Heart left ventricle (tissue), 16 donors: ENCODE measurements at regions not wholly inside any gene's neighbourhood (a gene's known extent, or its start where the extent isn't known, plus 50 kb on each side); places are given as distances from the start of the nearest gene placed in this dataset.

Source experiments
- ATAC-seq, 4 donors: fragments of 200-7000 bp; cut with Tn5 transposase; one replicate each; pipeline ENCODE4 v1.9.1; 2020 to 2022; ENCODE audit warnings: moderate library complexity in 4 of 4, mild to moderate bottlenecking in 3 of 4, moderate number of reproducible peaks in 1 of 4
- DNase-seq, 5 donors: peaks; one replicate each; pipeline ENCODE4 v3.0.0-alpha.2; 2020
- H3K27ac ChIP-seq, 12 donors: fragments of 200-600 bp; sonication (generic) in 4 of 12; one replicate each; pipeline versions ENCODE4 v1.5.0 to v1.8.0; 2016 to 2022; ENCODE audit warnings: mild to moderate bottlenecking in 2 of 12
- H3K27me3 ChIP-seq, 9 donors: fragments of 200-600 bp; sonication (generic) in 2 of 9; one replicate each; pipeline versions ENCODE4 v1.5.1 to v1.8.0; 2016 to 2022; ENCODE audit warnings: mild to moderate bottlenecking in 3 of 9
- H3K36me3 ChIP-seq, 9 donors: fragments of 200-600 bp; sonication (generic) in 2 of 9; one replicate each; pipeline versions ENCODE4 v1.5.0 to v1.8.0; 2018 to 2022; ENCODE audit warnings: mild to moderate bottlenecking in 2 of 9
- H3K4me1 ChIP-seq, 12 donors: fragments of 200-600 bp; sonication (generic) in 4 of 12; one replicate each; pipeline versions ENCODE4 v1.5.0 to v1.8.0; 2016 to 2022; ENCODE audit warnings: mild to moderate bottlenecking in 3 of 12
- H3K4me3 ChIP-seq, 12 donors: fragments of 200-600 bp; sonication (generic) in 4 of 12; one replicate each; pipeline versions ENCODE4 v1.5.0 to v1.8.0; 2017 to 2022; ENCODE audit warnings: mild to moderate bottlenecking in 9 of 12, moderate library complexity in 4 of 12
- H3K9me3 ChIP-seq, 12 donors: fragments of 200-600 bp; sonication (generic) in 4 of 12; one replicate each; pipeline versions ENCODE4 v1.5.0 to v1.8.0; 2016 to 2022; ENCODE audit warnings: mild to moderate bottlenecking in 1 of 12
- POLR2A ChIP-seq, 2 donors: fragments of 450-650 bp; IDR thresholded peaks; one replicate each; pipeline ENCODE4 v1.6.1; 2017; ENCODE audit warnings: antibody characterized with exemption in 2 of 2, mild to moderate bottlenecking in 2 of 2, moderate library complexity in 2 of 2
- WGBS, 4 donors: extraction: QIAGEN DNeasy Blood & Tissue Kit in 2 of 4; methylation state at CpG; one replicate each; pipeline versions ENCODE4 v1.1.5 to v1.1.7; 2013 to 2018; 5-methylcytosine and 5-hydroxymethylcytosine counted together
- intact Hi-C, 10 donors: fragments of 100-400 bp; cut with DNase I; formaldehyde crosslinking; loops; one replicate each; pipeline versions ENCODE4 v1.11.1 to v1.14.2; 2022
- TF ChIP-seq, protein P1 (sequence below), 12 donors: fragments of 200-600 bp; sonication (generic) in 4 of 12; IDR thresholded peaks; one replicate each; pipeline versions ENCODE4 v1.5.0 to v1.8.0; 2018 to 2022; ENCODE audit warnings: antibody characterized with exemption in 12 of 12, mild to moderate bottlenecking in 5 of 12
- donor health status: ischemic (EF 13 %, LVEDD 7.1; RV severe dilation, severe dysfunction).
- donor health status: healthy with polysubstance abuse.
- donor health status: DM: no; HTN: yes; CAD: no.
- donor health status: DM: no; HTN: no; CAD: no.
- donor health status: ischemic (EF 25% LVEDD 6.9; RV normal size, moderate dysfunction).
- donor health status: ischemic (EF 25% LVEDD 5.7; RV mildly dilated, moderate dysfunction).
- donor health status: healthy.
- donor health status: DM: yes; HTN: yes; CAD: no.
- donor health status: ischemic (EF 35%, LVEDD 5.7; RV mildly dilated, moderate dysfunction).
- donor health status: nonischemic (EF 11% LVEDD 7.7; RV severe dilation, severe dysfunction).
- donor health status: DM: yes; HTN: yes; CAD: no.
- donor health status: PGD.
- donor health status: ischemic (EF 29% LVEDD 5.4; RV normal size, mild dysfunction).
- donor health status: nonischemic (EF 23%, LVEDD 6.1; RV moderate dilation, normal function).

- no peaks in the 10 kb centered on the region for H3K9me3 ChIP-seq
- WGBS, 4 donors, result 92 to 100% (median 97%) methylated on average over 2 of the region's 2 CpGs
- no peak for DNase-seq
- intact Hi-C loops, result no loop called here
- no peaks in the 10 kb centered on the region for H3K27me3 ChIP-seq
- H3K4me3 ChIP-seq, result no peak overlapping the region
- no peak for ATAC-seq
- no peaks in the 10 kb centered on the region for H3K36me3 ChIP-seq
- H3K4me1 ChIP-seq, result peaks cover 0 to 7% (median 0%) of the 10 kb centered on the region in 12 donors
- no peak overlapping the region for H3K27ac ChIP-seq
- TF ChIP-seq, protein P1, sequence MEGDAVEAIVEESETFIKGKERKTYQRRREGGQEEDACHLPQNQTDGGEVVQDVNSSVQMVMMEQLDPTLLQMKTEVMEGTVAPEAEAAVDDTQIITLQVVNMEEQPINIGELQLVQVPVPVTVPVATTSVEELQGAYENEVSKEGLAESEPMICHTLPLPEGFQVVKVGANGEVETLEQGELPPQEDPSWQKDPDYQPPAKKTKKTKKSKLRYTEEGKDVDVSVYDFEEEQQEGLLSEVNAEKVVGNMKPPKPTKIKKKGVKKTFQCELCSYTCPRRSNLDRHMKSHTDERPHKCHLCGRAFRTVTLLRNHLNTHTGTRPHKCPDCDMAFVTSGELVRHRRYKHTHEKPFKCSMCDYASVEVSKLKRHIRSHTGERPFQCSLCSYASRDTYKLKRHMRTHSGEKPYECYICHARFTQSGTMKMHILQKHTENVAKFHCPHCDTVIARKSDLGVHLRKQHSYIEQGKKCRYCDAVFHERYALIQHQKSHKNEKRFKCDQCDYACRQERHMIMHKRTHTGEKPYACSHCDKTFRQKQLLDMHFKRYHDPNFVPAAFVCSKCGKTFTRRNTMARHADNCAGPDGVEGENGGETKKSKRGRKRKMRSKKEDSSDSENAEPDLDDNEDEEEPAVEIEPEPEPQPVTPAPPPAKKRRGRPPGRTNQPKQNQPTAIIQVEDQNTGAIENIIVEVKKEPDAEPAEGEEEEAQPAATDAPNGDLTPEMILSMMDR (IDR thresholded peaks at IDR 0.05), result no peak
- TF ChIP-seq POLR2A (IDR thresholded peaks at IDR 0.05), result no peak
These were observed 218.2 kb downstream of the GADD45G start for GRCh38 chr9:89822996-89823395.

DNA sequence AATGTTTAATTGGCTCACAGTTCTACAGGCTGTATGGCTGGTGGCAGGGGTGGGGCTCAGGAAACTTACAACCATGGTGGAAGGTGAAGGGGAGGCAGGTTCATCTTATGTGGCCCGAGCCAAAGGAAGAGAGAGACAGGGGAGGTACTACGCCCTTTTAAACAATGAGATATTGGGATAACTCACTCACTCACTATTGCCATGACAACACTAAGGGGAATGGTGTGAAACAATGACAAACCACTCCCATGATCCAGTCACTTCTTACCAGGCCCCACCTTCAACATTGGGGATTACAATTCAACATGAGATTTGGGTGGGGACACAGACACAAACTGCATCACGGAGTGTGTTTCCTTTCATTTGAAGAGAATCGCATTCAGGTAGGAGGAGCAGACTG lies 220.9 kb downstream of the GADD45G start:
- 73 to 80% (median 77%) methylated on average over 4 of the region's 4 CpGs for WGBS, 4 donors
- ATAC-seq, result peak in 1 of 4 donors; percentile 22

GRCh38 chr9:89826186-89826585 lies 221.4 kb downstream of the GADD45G start:
- H3K9me3 ChIP-seq, result peaks cover 0 to 14% (median 0%) of the 10 kb centered on the region in 12 donors
- H3K4me1 ChIP-seq, result peaks cover 0 to 15% (median 0%) of the 10 kb centered on the region in 12 donors
- H3K4me3 ChIP-seq, result no peak overlapping the region
- TF ChIP-seq, protein P1 (IDR thresholded peaks at IDR 0.05), result no peak
- TF ChIP-seq POLR2A (IDR thresholded peaks at IDR 0.05), result no peak
- intact Hi-C loops, result no loop called here
- H3K36me3 ChIP-seq, result no peaks in the 10 kb centered on the region
- ATAC-seq (no peak), DNase-seq (no peak)
- H3K27ac ChIP-seq, result no peak overlapping the region
- WGBS, 4 donors, result 92 to 95% (median 94%) methylated on average over 8 of the region's 8 CpGs
- H3K27me3 ChIP-seq, result no peaks in the 10 kb centered on the region

More for the DNA sequence above, 220.9 kb downstream of the GADD45G start:
- H3K4me1 ChIP-seq, result peaks cover 0 to 15% (median 0%) of the 10 kb centered on the region in 12 donors
- H3K4me3 ChIP-seq, result no peak overlapping the region
- DNase-seq, result no peak
- peaks cover 0 to 9% (median 0%) of the 10 kb centered on the region in 12 donors for H3K9me3 ChIP-seq
- TF ChIP-seq POLR2A (IDR thresholded peaks at IDR 0.05), result no peak
- TF ChIP-seq, protein P1 (IDR thresholded peaks at IDR 0.05), result no peak
- no peaks in the 10 kb centered on the region for H3K36me3 ChIP-seq
- no peak overlapping the region for H3K27ac ChIP-seq
- intact Hi-C loops, result no loop called here
- H3K27me3 ChIP-seq, result no peaks in the 10 kb centered on the region

DNA sequence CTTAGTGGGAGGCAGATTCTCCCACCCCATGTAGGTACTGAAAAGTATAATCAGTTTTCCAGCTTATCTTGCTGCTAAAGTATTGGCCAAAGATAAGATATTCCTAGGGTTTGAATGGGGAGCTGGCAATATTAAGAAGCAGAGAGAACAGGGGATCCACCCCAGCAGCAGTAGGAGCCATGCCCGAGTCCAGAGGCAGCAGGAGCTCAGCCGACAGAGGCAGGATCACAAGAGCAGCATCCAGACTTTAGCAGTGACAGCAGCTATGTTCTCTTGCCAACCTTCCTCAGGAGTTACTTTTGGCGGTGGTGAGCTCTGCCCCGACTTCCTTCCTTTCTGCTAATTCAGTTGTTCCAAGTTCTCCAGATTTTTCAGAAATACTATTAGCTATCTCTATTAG lies 224.5 kb downstream of the GADD45G start:
- Histone ChIP-seq H3K36me3 (no peaks in the 10 kb centered on the region), H3K4me1 (peaks cover 0 to 15% (median 0%) of the 10 kb centered on the region in 12 donors), H3K27ac (no peak overlapping the region), H3K9me3 (peaks cover 0 to 15% (median 0%) of the 10 kb centered on the region in 12 donors), H3K27me3 (no peaks in the 10 kb centered on the region), H3K4me3 (no peak overlapping the region)
- ATAC-seq (no peak), DNase-seq (no peak)
- whole genome bisulfite sequencing, 4 donors, result 72 to 83% (median 79%) methylated on average over 4 of the region's 4 CpGs
- intact Hi-C loops, result no loop called here
- no peak for TF ChIP-seq POLR2A (IDR thresholded peaks at IDR 0.05)
- TF ChIP-seq, protein P1 (IDR thresholded peaks at IDR 0.05), result no peak
